ENCODE measurements at regions not wholly inside any gene's neighbourhood (a gene's known extent, or its start where the extent isn't known, plus 50 kb on each side); places are given as distances from the start of the nearest gene placed in this dataset.
"Not testable (repeated sequence)": the region's sequence is repeated elsewhere in the genome, so short reads cannot be mapped to it uniquely, and the experiment has no call there.

DNA sequence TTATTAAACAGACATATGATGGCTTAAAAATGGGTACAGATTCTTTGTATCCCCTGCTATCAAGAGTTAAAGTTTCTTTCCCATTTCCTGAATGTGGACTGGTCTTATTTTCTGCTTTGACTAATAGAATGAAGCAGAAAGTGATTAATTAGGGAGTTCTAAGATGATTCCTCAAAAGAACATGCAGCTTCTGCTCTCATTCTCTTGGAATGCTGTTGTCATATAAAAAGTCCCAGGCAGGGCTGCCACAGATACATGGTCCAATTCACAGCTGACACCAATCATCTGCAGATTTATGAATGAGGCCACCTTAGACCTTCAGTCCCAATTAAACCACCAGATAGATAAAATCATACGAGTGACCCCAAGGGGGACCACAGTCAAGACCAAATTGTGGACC, 844.5 kb upstream of the RAG2 start:
- no peak overlapping the region for H3K27ac ChIP-seq (ENCODE audit: control insufficient read depth, insufficient read depth)
- ChIA-PET CTCF (interaction anchor here (0.6 to 1.9 kb wide), 2 partner anchors 341 to 1349 kb away, joined by 3 to 5 read pairs; no protein-coding TSS in a partner anchor), RAD21 (ENCODE audit: unreplicated experiment) (no interaction called here), SMC1A (ENCODE audit: uncharacterized antibody, unreplicated experiment) (no interaction called here), POLR2A (no interaction called here)
- no peak overlapping the region for H3K9ac ChIP-seq (ENCODE audit: control insufficient read depth, insufficient read depth, low read length)
- TF ChIP-seq JUND (IDR thresholded peaks at IDR 0.05; ENCODE audit: low read depth, low read length) (no peak), MTA3 (IDR thresholded peaks at IDR 0.05; ENCODE audit: borderline replicate concordance, low read length) (no peak), PML (IDR thresholded peaks at IDR 0.05; ENCODE audit: low read length) (no peak), ETV6 (conservative IDR thresholded peaks at IDR 0.05 in 1 of 2, IDR thresholded peaks at IDR 0.05 in 1 of 2; ENCODE audit: borderline replicate concordance in 1 of 2, low read depth in 1 of 2) (no peak), STAT1 (conservative IDR thresholded peaks at IDR 0.05) (no peak), DPF2 (IDR thresholded peaks at IDR 0.05) (no peak), POLR2AphosphoS5 (IDR thresholded peaks at IDR 0.05; ENCODE audit: low read length) (no peak), EED (IDR thresholded peaks at IDR 0.05; ENCODE audit: low read depth) (no peak)
- TF ChIP-seq, protein P1, sequence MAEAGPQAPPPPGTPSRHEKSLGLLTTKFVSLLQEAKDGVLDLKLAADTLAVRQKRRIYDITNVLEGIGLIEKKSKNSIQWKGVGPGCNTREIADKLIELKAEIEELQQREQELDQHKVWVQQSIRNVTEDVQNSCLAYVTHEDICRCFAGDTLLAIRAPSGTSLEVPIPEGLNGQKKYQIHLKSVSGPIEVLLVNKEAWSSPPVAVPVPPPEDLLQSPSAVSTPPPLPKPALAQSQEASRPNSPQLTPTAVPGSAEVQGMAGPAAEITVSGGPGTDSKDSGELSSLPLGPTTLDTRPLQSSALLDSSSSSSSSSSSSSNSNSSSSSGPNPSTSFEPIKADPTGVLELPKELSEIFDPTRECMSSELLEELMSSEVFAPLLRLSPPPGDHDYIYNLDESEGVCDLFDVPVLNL (IDR thresholded peaks at IDR 0.05; ENCODE audit: low read depth, low read length), result no peak
- TF ChIP-seq, protein P2, sequence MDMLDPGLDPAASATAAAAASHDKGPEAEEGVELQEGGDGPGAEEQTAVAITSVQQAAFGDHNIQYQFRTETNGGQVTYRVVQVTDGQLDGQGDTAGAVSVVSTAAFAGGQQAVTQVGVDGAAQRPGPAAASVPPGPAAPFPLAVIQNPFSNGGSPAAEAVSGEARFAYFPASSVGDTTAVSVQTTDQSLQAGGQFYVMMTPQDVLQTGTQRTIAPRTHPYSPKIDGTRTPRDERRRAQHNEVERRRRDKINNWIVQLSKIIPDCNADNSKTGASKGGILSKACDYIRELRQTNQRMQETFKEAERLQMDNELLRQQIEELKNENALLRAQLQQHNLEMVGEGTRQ (IDR thresholded peaks at IDR 0.05; ENCODE audit: borderline replicate concordance, low read depth, low read length), result no peak
- FAIRE-seq (no peak), ATAC-seq (no peak), DNase-seq (ENCODE audit: low read depth, low spot score) (no peak)
- H3K4me2 ChIP-seq (ENCODE audit: control insufficient read depth, insufficient read depth), result no peak overlapping the region
- no peaks in the 10 kb centered on the region for H3K9me3 ChIP-seq (replicated peaks; ENCODE audit: control insufficient read depth, insufficient read depth, low read length)
- no peaks in the 10 kb centered on the region for H3K4me1 ChIP-seq (ENCODE audit: control insufficient read depth, insufficient read depth, low read length)
- BruUV-seq (replicated peaks), result no TSS peak
- H2AFZ ChIP-seq (ENCODE audit: control insufficient read depth, low read depth, low read length), result no peak overlapping the region
- H3K27me3 ChIP-seq (replicated peaks in 1 of 2; ENCODE audit: control insufficient read depth in 2 of 2, insufficient read depth in 2 of 2, low read length in 1 of 2), result no peaks in the 10 kb centered on the region
- H4K20me1 ChIP-seq (ENCODE audit: control insufficient read depth, insufficient read depth), result no peaks in the 10 kb centered on the region
- H3K36me3 ChIP-seq (ENCODE audit: control insufficient read depth in 2 of 2, insufficient read depth in 2 of 2, low read length in 1 of 2), result no peaks in the 10 kb centered on the region
- WGBS (ENCODE audit: insufficient coverage, insufficient replicate concordance, low lambda C conversion rate, missing lambda C conversion rate), result 0% methylated on average over 1 of the region's 1 CpG
- H3K79me2 ChIP-seq (ENCODE audit: control insufficient read depth, insufficient read depth, low read length), result no peaks in the 10 kb centered on the region
- H3K4me3 ChIP-seq, result no peak overlapping the region
- in situ Hi-C loops (cut with MboI) (no loop called here), intact Hi-C loops (cut with micrococcal nuclease; ENCODE audit: unreplicated experiment) (loop anchor here (10.0 kb wide), 1 partner anchor 162 kb away; no protein-coding TSS in a partner anchor)

DNA sequence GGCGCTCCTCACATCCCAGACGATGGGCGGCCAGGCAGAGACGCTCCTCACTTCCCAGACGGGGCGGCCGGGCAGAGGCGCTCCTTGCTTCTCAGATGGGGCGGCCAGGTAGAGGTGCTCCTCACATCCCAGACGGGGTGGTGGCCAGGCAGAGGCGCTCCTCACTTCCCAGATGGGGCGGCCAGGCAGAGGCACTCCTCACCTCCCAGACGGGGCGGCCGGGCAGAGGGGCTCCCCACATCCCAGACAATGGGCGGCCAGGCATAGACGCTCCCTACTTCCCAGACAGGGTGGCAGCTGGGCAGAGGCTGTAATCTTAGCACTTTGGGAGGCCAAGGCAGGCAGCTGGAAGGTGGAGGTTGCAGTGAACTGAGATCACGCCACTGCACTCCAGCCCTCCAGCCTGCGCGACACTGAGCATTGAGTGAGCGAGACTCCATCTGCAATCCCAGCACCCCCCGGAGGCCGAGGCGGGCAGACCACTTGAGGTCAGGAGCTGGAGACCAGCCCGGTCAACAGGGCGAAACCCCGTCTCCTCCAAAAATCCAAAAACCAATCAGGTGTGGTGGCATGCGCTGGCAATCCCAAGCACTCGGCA, 833.7 kb upstream of the RAG2 start:
- FAIRE-seq, result not testable (repeated sequence)
- 77% methylated on average over 26 of the region's 29 CpGs for WGBS (ENCODE audit: insufficient coverage, insufficient replicate concordance, low lambda C conversion rate, missing lambda C conversion rate)

More for the DNA sequence above, 833.7 kb upstream of the RAG2 start:
- BruUV-seq (replicated peaks); DNase-seq (ENCODE audit: low read depth, low spot score); CTCF ChIA-PET; POLR2A ChIA-PET; H3K4me3 ChIP-seq; intact Hi-C loops (cut with micrococcal nuclease; ENCODE audit: unreplicated experiment); H3K27me3 ChIP-seq (replicated peaks in 1 of 2; ENCODE audit: control insufficient read depth in 2 of 2, insufficient read depth in 2 of 2, low read length in 1 of 2); H3K4me2 ChIP-seq (ENCODE audit: control insufficient read depth, insufficient read depth); ATAC-seq; H3K9ac ChIP-seq (ENCODE audit: control insufficient read depth, insufficient read depth, low read length); H3K79me2 ChIP-seq (ENCODE audit: control insufficient read depth, insufficient read depth, low read length); H3K4me1 ChIP-seq (ENCODE audit: control insufficient read depth, insufficient read depth, low read length); H3K36me3 ChIP-seq (ENCODE audit: control insufficient read depth in 2 of 2, insufficient read depth in 2 of 2, low read length in 1 of 2); H3K27ac ChIP-seq (ENCODE audit: control insufficient read depth, insufficient read depth); SMC1A ChIA-PET (ENCODE audit: uncharacterized antibody, unreplicated experiment); H2AFZ ChIP-seq (ENCODE audit: control insufficient read depth, low read depth, low read length); H4K20me1 ChIP-seq (ENCODE audit: control insufficient read depth, insufficient read depth); in situ Hi-C loops (cut with MboI); RAD21 ChIA-PET (ENCODE audit: unreplicated experiment); H3K9me3 ChIP-seq (replicated peaks; ENCODE audit: control insufficient read depth, insufficient read depth, low read length): not testable (repeated sequence)

Data from GM12878 (cell line).